ENCODE measurements at regions not wholly inside any gene's neighbourhood (a gene's known extent, or its start where the extent isn't known, plus 50 kb on each side); places are given as distances from the start of the nearest gene placed in this dataset.

GRCh38 chr11:13091373-13091772 lies 82.3 kb downstream of the RASSF10 start (continued):
- no peak for TF ChIP-seq ZKSCAN1 (IDR thresholded peaks at IDR 0.05; ENCODE audit: low read depth, low read length)
- TF ChIP-seq TAF1 (IDR thresholded peaks at IDR 0.05; ENCODE audit: control insufficient read depth, extremely low read depth, insufficient read depth, low read length, severe bottlenecking) = no peak
- TF ChIP-seq HMG20B (CRISPR knock-in tag; IDR thresholded peaks at IDR 0.05) = no peak
- TF ChIP-seq CUX1 (CRISPR knock-in tag; IDR thresholded peaks at IDR 0.05) = no peak

- no peak for DNase-seq (ENCODE audit: extremely low read depth in 1 of 4, low spot score in 3 of 4)
- WGBS (ENCODE audit: insufficient coverage, low coverage, missing lambda C conversion rate) = 76% methylated on average over 1 of the region's 1 CpG
- CTCF ChIA-PET (ENCODE audit: low intra/inter-chr PET ratio) = no interaction called here
Measured at GRCh38 chr11:13091804-13092203, 82.7 kb downstream of the RASSF10 start.

More at GRCh38 chr11:13091804-13092203, 82.7 kb downstream of the RASSF10 start:
- no peaks in the 10 kb centered on the region for H3K27me3 ChIP-seq (ENCODE audit: control insufficient read depth in 2 of 2, insufficient read depth in 2 of 2, low read length in 2 of 2)
- no peak overlapping the region; a peak in 1 of 4 replicates for H3K9ac ChIP-seq (ENCODE audit: insufficient read depth in 1 of 2, low read depth in 2 of 2, low read length in 2 of 2)
- no peaks in the 10 kb centered on the region for H3K79me2 ChIP-seq (ENCODE audit: control insufficient read depth, insufficient read depth, low read length)
- POLR2A ChIA-PET = no interaction called here
- H3K36me3 ChIP-seq (ENCODE audit: control insufficient read depth, insufficient read depth, low read length) = 0 out of 3 replicates have a peak, but pooled peaks cover 3% of the 10 kb centered on the region
- no peak overlapping the region for H3K4me2 ChIP-seq (ENCODE audit: insufficient read depth, low read length)
- H2AFZ ChIP-seq (ENCODE audit: low read depth, low read length) = peak overlapping the region; percentile 88
- intact Hi-C loops (cut with micrococcal nuclease) (no loop called here), in situ Hi-C loops (cut with MboI) (no loop called here)
- H3K4me3 ChIP-seq = no peak overlapping the region
- H3K4me1 ChIP-seq (replicated peaks in 1 of 2; ENCODE audit: control insufficient read depth in 2 of 2, insufficient read depth in 2 of 2, low read length in 2 of 2) = peaks cover 4 to 21% of the 10 kb centered on the region in 2 experiments; a peak in 3 of 5 replicates
- TF ChIP-seq MTA1 (IDR thresholded peaks at IDR 0.05; ENCODE audit: borderline replicate concordance) (no peak), CBX1 (IDR thresholded peaks at IDR 0.05; ENCODE audit: low read depth) (0 out of 2 replicates have a peak, but pooled peaks have one; percentile 6), ZNF24 (IDR thresholded peaks at IDR 0.05) (no peak), GABPB1 (CRISPR knock-in tag; IDR thresholded peaks at IDR 0.05) (no peak), ZNF224 (CRISPR knock-in tag; IDR thresholded peaks at IDR 0.05) (no peak)
- no peak for FAIRE-seq
- H3K9me1 ChIP-seq (ENCODE audit: control insufficient read depth, insufficient read depth, low read length) = no peaks in the 10 kb centered on the region
- no peaks in the 10 kb centered on the region for H4K20me1 ChIP-seq (replicated peaks; ENCODE audit: control insufficient read depth, insufficient read depth, low read length)
- no TSS peak for BruUV-seq (replicated peaks)
- no peak for ATAC-seq
- H3K9me3 ChIP-seq (replicated peaks; ENCODE audit: control insufficient read depth, insufficient read depth, low read depth, low read length) = peaks cover 13% of the 10 kb centered on the region; the same call in 1 of the 2 replicates
- peak overlapping the region; percentile 68 for H3K27ac ChIP-seq (ENCODE audit: extremely low read depth, low read depth, low read length)
